DMS53 (cell line): ENCODE measurements at regions not wholly inside any gene's neighbourhood (a gene's known extent, or its start where the extent isn't known, plus 50 kb on each side); places are given as distances from the start of the nearest gene placed in this dataset.
"Not testable (repeated sequence)": the region's sequence is repeated elsewhere in the genome, so short reads cannot be mapped to it uniquely, and the experiment has no call there.

Source experiments
- DNase-seq: peaks from one replicate; lab custom pipeline; 2025; lab: John Stamatoyannopoulos, UW

- no peak for DNase-seq
These were observed 80.2 kb upstream of the GJB6 start for GRCh38 chr13:20312292-20312691.

- DNase-seq = no peak
These were observed 79.5 kb upstream of the GJB6 start for GRCh38 chr13:20311596-20311995.

GRCh38 chr13:20311022-20311421, 78.9 kb upstream of the GJB6 start:
- DNase-seq = no peak

GRCh38 chr13:20306039-20306438, 73.9 kb upstream of the GJB6 start:
- DNase-seq = no peak

GRCh38 chr13:20305587-20305986, 73.5 kb upstream of the GJB6 start:
- DNase-seq = no peak

- DNase-seq = not testable (repeated sequence)
These were observed 71.9 kb upstream of the GJB6 start for GRCh38 chr13:20304061-20304460.

GRCh38 chr13:20303636-20304035, 71.5 kb upstream of the GJB6 start:
- no peak for DNase-seq

GRCh38 chr13:20301403-20302071, 69.4 kb upstream of the GJB6 start:
- no peak for DNase-seq

- DNase-seq = no peak
These were observed 68.9 kb upstream of the GJB6 start for GRCh38 chr13:20301015-20301402.

GRCh38 chr13:20297181-20297580, 65.1 kb upstream of the GJB6 start:
- DNase-seq = no peak

- DNase-seq = no peak
These were observed 63.8 kb upstream of the GJB6 start for GRCh38 chr13:20295956-20296355.

GRCh38 chr13:20294497-20294896, 62.4 kb upstream of the GJB6 start:
- peak; percentile 18 for DNase-seq

- not testable (repeated sequence) for DNase-seq
These were observed 60.2 kb upstream of the GJB6 start for GRCh38 chr13:20292301-20292700.

- no peak for DNase-seq
These were observed 59.6 kb upstream of the GJB6 start for GRCh38 chr13:20291675-20292074.

GRCh38 chr13:20291037-20291436, 58.9 kb upstream of the GJB6 start:
- DNase-seq = no peak

- no peak for DNase-seq
These were observed 56.4 kb upstream of the GJB6 start for GRCh38 chr13:20288561-20288960.

GRCh38 chr13:20287976-20288375, 55.9 kb upstream of the GJB6 start:
- DNase-seq = no peak

- no peak for DNase-seq
These were observed 53.4 kb upstream of the GJB6 start for GRCh38 chr13:20285530-20285929.
